ENCODE measurements at regions not wholly inside any gene's neighbourhood (a gene's known extent, or its start where the extent isn't known, plus 50 kb on each side); places are given as distances from the start of the nearest gene placed in this dataset.

DNA sequence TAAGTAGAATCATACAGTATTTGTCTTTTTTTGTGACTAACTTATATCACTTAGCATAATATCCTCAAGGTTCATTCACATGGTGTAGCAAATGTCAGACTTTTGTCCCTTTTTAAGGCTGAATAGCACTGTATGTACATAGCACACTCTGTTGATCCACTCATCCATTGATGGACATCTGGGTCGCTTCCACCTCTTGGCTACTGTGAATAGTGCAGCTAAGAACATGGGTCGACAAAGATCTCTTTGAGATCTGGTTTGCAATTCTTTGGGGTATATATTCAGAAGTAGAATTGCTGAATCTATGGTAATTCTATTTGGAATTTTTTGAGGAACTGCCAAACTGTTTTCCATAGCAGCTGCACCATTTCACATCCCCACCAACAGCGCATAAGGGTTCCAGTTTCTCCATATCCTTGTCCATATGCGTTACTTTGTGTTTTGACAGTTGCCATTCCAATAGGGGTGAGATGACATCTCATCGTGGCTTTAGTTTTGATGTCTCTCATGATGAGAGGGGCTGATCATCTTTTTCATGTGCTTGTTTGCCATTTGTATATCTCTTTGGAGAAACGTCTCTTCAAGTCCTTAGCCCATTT, 73.9 kb downstream of the GLRX5 start:
- H3K4me2 ChIP-seq (ENCODE audit: insufficient read depth, low read length, poor library complexity, severe bottlenecking) = no peak overlapping the region
- no peak overlapping the region for H2BK5ac ChIP-seq (ENCODE audit: low read length)
- H3K18ac ChIP-seq (ENCODE audit: low read length) = no peak overlapping the region
- no CpG with 5 or more reads among the region's 6 CpGs for WGBS, 2 donors (ENCODE audit: extremely low coverage in 2 of 2, insufficient read length in 2 of 2, insufficient replicate concordance in 1 of 2)
- no peak overlapping the region for H2AK5ac ChIP-seq (ENCODE audit: low read depth, low read length)
- no peaks in the 10 kb centered on the region for H3K4me1 ChIP-seq (ENCODE audit: control insufficient read depth in 2 of 2, insufficient read depth in 1 of 2, low read depth in 1 of 2, low read length in 2 of 2)
- H3K36me3 ChIP-seq (replicated peaks in 1 of 2; ENCODE audit: control insufficient read depth in 2 of 2, insufficient read depth in 2 of 2, low read length in 2 of 2) = no peaks in the 10 kb centered on the region
- H3K4ac ChIP-seq (ENCODE audit: low read length) = no peak overlapping the region
- H2BK15ac ChIP-seq (ENCODE audit: low read length) = no peak overlapping the region
- no peaks in the 10 kb centered on the region for H3K9me3 ChIP-seq (replicated peaks in 1 of 2; ENCODE audit: control insufficient read depth in 2 of 2, insufficient read depth in 1 of 2, low read depth in 1 of 2, low read length in 2 of 2)
- no peak overlapping the region for H4K8ac ChIP-seq (ENCODE audit: low read depth, low read length)
- H4K91ac ChIP-seq (ENCODE audit: low read depth, low read length, poor library complexity) = no peak overlapping the region
- H2BK120ac ChIP-seq (ENCODE audit: low read depth, low read length) = no peak overlapping the region
- H2BK12ac ChIP-seq (ENCODE audit: low read length) = no peak overlapping the region
- H3K4me3 ChIP-seq (ENCODE audit: low read length in 2 of 2) = no peak overlapping the region
- no peak for DNase-seq (ENCODE audit: low spot score)
- H3K27me3 ChIP-seq (ENCODE audit: control insufficient read depth in 3 of 3, insufficient read depth in 3 of 3, low read depth in 1 of 3, low read length in 3 of 3) = peaks cover 0 to 10% (median 0%) of the 10 kb centered on the region in 3 experiments
- H3K79me1 ChIP-seq (ENCODE audit: low read depth, low read length) = no peaks in the 10 kb centered on the region
- H3K23ac ChIP-seq (ENCODE audit: low read depth, low read length, poor library complexity) = no peak overlapping the region
- no peak overlapping the region for H3K14ac ChIP-seq (ENCODE audit: low read length)
- no peak overlapping the region for H2AFZ ChIP-seq (ENCODE audit: low read length)
- H3K27ac ChIP-seq (replicated peaks; ENCODE audit: low read length) = no peak overlapping the region
- H3K9ac ChIP-seq (ENCODE audit: low read depth, low read length, poor library complexity) = no peak overlapping the region

DNA sequence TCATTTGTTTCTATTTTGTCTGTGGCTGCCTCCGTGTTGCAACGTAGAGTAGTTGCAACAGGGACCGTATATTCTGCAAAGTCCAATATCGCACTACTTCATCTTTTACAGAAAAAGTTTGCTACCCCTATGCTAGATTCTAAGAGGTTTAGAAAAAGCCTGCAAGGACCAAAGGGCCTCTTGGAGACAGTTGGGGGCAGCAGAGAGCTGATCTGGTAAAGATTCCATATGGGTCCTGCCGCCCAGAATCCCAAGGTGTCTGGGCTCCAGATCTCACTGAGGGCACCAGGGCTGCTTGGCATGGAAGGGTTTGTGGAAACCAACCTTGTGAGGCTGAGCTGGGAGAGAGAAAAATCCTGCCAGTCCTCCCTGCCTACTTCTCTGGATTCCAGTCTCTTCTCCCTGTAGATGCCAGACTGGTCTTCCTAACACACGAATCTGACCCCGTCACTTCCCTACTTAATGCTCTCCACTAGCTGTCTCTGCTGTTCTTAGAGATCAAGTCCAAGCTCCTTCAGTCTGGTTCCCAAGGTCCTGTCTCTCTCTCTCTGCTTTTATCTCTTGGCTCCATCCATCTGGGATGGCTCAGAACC, 74.6 kb downstream of the GLRX5 start:
- peak overlapping the region; percentile 16 for H2BK15ac ChIP-seq (ENCODE audit: low read length)
- no peak overlapping the region for H3K27ac ChIP-seq (replicated peaks; ENCODE audit: low read length)
- H3K23ac ChIP-seq (ENCODE audit: low read depth, low read length, poor library complexity) = no peak overlapping the region
- H3K9me3 ChIP-seq (replicated peaks in 1 of 2; ENCODE audit: control insufficient read depth in 2 of 2, insufficient read depth in 1 of 2, low read depth in 1 of 2, low read length in 2 of 2) = no peaks in the 10 kb centered on the region
- H2BK120ac ChIP-seq (ENCODE audit: low read depth, low read length) = no peak overlapping the region
- no CpG with 5 or more reads among the region's 7 CpGs for WGBS, 2 donors (ENCODE audit: extremely low coverage in 2 of 2, insufficient read length in 2 of 2, insufficient replicate concordance in 1 of 2)
- no peak overlapping the region for H3K4me2 ChIP-seq (ENCODE audit: insufficient read depth, low read length, poor library complexity, severe bottlenecking)
- H3K14ac ChIP-seq (ENCODE audit: low read length) = no peak overlapping the region
- H4K8ac ChIP-seq (ENCODE audit: low read depth, low read length) = no peak overlapping the region
- H3K4ac ChIP-seq (ENCODE audit: low read length) = no peak overlapping the region
- H3K4me1 ChIP-seq (ENCODE audit: control insufficient read depth in 2 of 2, insufficient read depth in 1 of 2, low read depth in 1 of 2, low read length in 2 of 2) = no peaks in the 10 kb centered on the region
- no peak overlapping the region for H3K4me3 ChIP-seq (ENCODE audit: low read length in 2 of 2)
- no peak overlapping the region for H2AFZ ChIP-seq (ENCODE audit: low read length)
- no peak overlapping the region for H2AK5ac ChIP-seq (ENCODE audit: low read depth, low read length)
- H3K36me3 ChIP-seq (replicated peaks in 1 of 2; ENCODE audit: control insufficient read depth in 2 of 2, insufficient read depth in 2 of 2, low read length in 2 of 2) = no peaks in the 10 kb centered on the region
- peaks cover 0 to 10% (median 0%) of the 10 kb centered on the region in 3 experiments for H3K27me3 ChIP-seq (ENCODE audit: control insufficient read depth in 3 of 3, insufficient read depth in 3 of 3, low read depth in 1 of 3, low read length in 3 of 3)
- no peak overlapping the region for H3K18ac ChIP-seq (ENCODE audit: low read length)
- no peak overlapping the region for H3K9ac ChIP-seq (ENCODE audit: low read depth, low read length, poor library complexity)
- no peaks in the 10 kb centered on the region for H3K79me1 ChIP-seq (ENCODE audit: low read depth, low read length)
- DNase-seq (ENCODE audit: low spot score) = peak; percentile 45
- no peak overlapping the region for H2BK5ac ChIP-seq (ENCODE audit: low read length)
- H2BK12ac ChIP-seq (ENCODE audit: low read length) = no peak overlapping the region
- no peak overlapping the region for H4K91ac ChIP-seq (ENCODE audit: low read depth, low read length, poor library complexity)

DNA sequence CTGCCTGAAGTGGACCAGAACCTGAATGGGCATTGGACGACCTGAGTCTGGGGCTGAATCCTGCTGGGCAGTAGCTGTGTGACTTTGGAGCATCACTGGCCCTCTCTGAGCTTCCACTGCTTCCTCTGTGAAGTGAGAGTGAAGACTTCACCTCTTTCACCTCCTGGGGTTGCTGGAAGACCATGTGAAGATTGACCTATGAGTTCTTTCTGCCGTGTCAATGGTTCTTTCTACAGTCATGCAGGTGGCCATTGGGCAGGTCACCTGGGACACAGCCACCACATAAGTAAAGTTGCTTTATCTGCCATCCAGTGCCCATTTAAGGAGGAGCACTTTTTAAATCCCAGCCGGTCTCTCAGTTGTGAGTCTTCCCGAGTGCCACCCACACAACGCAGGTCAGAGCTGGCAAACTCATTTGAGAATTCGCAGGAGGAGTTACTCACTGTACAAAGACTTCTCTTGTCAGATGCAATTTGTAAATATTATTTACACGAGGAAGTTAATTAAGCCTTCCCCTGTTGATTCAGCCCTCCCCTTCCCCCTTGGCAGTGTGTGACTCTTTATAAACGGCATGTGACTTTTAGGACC, 74.8 kb upstream of the TCL1B start:
- Histone ChIP-seq H3K4me1 (ENCODE audit: control insufficient read depth in 2 of 2, insufficient read depth in 1 of 2, low read depth in 1 of 2, low read length in 2 of 2) (no peaks in the 10 kb centered on the region), H3K4ac (ENCODE audit: low read length) (no peak overlapping the region), H2BK120ac (ENCODE audit: low read depth, low read length) (no peak overlapping the region), H3K9me3 (replicated peaks in 1 of 2; ENCODE audit: control insufficient read depth in 2 of 2, insufficient read depth in 1 of 2, low read depth in 1 of 2, low read length in 2 of 2) (no peaks in the 10 kb centered on the region), H2AFZ (ENCODE audit: low read length) (no peak overlapping the region), H3K27ac (replicated peaks; ENCODE audit: low read length) (no peak overlapping the region), H3K79me1 (ENCODE audit: low read depth, low read length) (no peaks in the 10 kb centered on the region), H2BK12ac (ENCODE audit: low read length) (no peak overlapping the region), H3K14ac (ENCODE audit: low read length) (no peak overlapping the region), H4K8ac (ENCODE audit: low read depth, low read length) (no peak overlapping the region), H3K27me3 (ENCODE audit: control insufficient read depth in 3 of 3, insufficient read depth in 3 of 3, low read depth in 1 of 3, low read length in 3 of 3) (peaks cover 0 to 8% (median 0%) of the 10 kb centered on the region in 3 experiments), H4K91ac (ENCODE audit: low read depth, low read length, poor library complexity) (no peak overlapping the region), H3K4me3 (ENCODE audit: low read length in 2 of 2) (no peak overlapping the region), H2AK5ac (ENCODE audit: low read depth, low read length) (no peak overlapping the region), H3K23ac (ENCODE audit: low read depth, low read length, poor library complexity) (no peak overlapping the region), H3K4me2 (ENCODE audit: insufficient read depth, low read length, poor library complexity, severe bottlenecking) (no peak overlapping the region), H2BK15ac (ENCODE audit: low read length) (no peak overlapping the region), H2BK5ac (ENCODE audit: low read length) (no peak overlapping the region), H3K18ac (ENCODE audit: low read length) (no peak overlapping the region), H3K36me3 (replicated peaks in 1 of 2; ENCODE audit: control insufficient read depth in 2 of 2, insufficient read depth in 2 of 2, low read length in 2 of 2) (no peaks in the 10 kb centered on the region), H3K9ac (ENCODE audit: low read depth, low read length, poor library complexity) (no peak overlapping the region)
- WGBS, 2 donors (ENCODE audit: extremely low coverage in 2 of 2, insufficient read length in 2 of 2, insufficient replicate concordance in 1 of 2) = no CpG with 5 or more reads among the region's 8 CpGs
- DNase-seq (ENCODE audit: low spot score) = no peak

DNA sequence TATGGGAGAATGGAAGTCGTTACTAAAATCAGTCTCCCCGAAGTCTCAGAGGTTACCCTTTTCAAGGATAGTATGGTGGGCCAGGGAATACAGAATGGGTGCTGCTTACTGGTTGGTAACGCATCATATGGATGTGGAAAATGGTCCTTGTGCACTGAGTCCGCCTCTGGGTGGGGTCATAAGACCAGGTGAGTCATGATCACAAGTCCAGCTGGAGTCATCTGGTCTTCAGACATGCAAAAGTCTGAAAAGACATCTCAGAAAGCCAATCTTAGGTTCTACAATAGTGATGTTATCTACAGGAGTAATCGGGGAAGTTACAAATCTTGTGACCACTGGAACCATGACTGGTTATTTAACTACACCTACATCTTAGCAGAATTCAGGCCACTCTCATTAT, 71.9 kb upstream of the TCL1B start:
- no peak overlapping the region for H2AK5ac ChIP-seq (ENCODE audit: low read depth, low read length)
- no peak overlapping the region for H3K9ac ChIP-seq (ENCODE audit: low read depth, low read length, poor library complexity)
- no CpG with 5 or more reads among the region's 5 CpGs for WGBS, 2 donors (ENCODE audit: extremely low coverage in 2 of 2, insufficient read length in 2 of 2, insufficient replicate concordance in 1 of 2)
- no peak overlapping the region for H4K91ac ChIP-seq (ENCODE audit: low read depth, low read length, poor library complexity)
- no peak overlapping the region for H3K14ac ChIP-seq (ENCODE audit: low read length)
- H4K8ac ChIP-seq (ENCODE audit: low read depth, low read length) = no peak overlapping the region
- no peak overlapping the region for H2BK5ac ChIP-seq (ENCODE audit: low read length)
- H2BK12ac ChIP-seq (ENCODE audit: low read length) = no peak overlapping the region
- peaks cover 0 to 2% of the 10 kb centered on the region in 2 donors for H3K4me1 ChIP-seq (ENCODE audit: control insufficient read depth in 2 of 2, insufficient read depth in 1 of 2, low read depth in 1 of 2, low read length in 2 of 2)
- H3K27ac ChIP-seq (replicated peaks; ENCODE audit: low read length) = no peak overlapping the region
- H3K79me1 ChIP-seq (ENCODE audit: low read depth, low read length) = no peaks in the 10 kb centered on the region
- H2BK15ac ChIP-seq (ENCODE audit: low read length) = no peak overlapping the region
- H3K4me3 ChIP-seq (ENCODE audit: low read length in 2 of 2) = no peak overlapping the region
- DNase-seq (ENCODE audit: low spot score) = no peak
- no peaks in the 10 kb centered on the region for H3K27me3 ChIP-seq (ENCODE audit: control insufficient read depth in 3 of 3, insufficient read depth in 3 of 3, low read depth in 1 of 3, low read length in 3 of 3)
- H2BK120ac ChIP-seq (ENCODE audit: low read depth, low read length) = no peak overlapping the region
- no peak overlapping the region for H2AFZ ChIP-seq (ENCODE audit: low read length)
- no peaks in the 10 kb centered on the region for H3K36me3 ChIP-seq (replicated peaks in 1 of 2; ENCODE audit: control insufficient read depth in 2 of 2, insufficient read depth in 2 of 2, low read length in 2 of 2)
- H3K23ac ChIP-seq (ENCODE audit: low read depth, low read length, poor library complexity) = no peak overlapping the region
- no peak overlapping the region for H3K4me2 ChIP-seq (ENCODE audit: insufficient read depth, low read length, poor library complexity, severe bottlenecking)
- H3K4ac ChIP-seq (ENCODE audit: low read length) = no peak overlapping the region
- H3K18ac ChIP-seq (ENCODE audit: low read length) = no peak overlapping the region
- H3K9me3 ChIP-seq (replicated peaks in 1 of 2; ENCODE audit: control insufficient read depth in 2 of 2, insufficient read depth in 1 of 2, low read depth in 1 of 2, low read length in 2 of 2) = no peaks in the 10 kb centered on the region
